GM12873 (cell line): ENCODE measurements at regions not wholly inside any gene's neighbourhood (a gene's known extent, or its start where the extent isn't known, plus 50 kb on each side); places are given as distances from the start of the nearest gene placed in this dataset.

Experiments
- TF ChIP-seq, protein P1 (sequence below): IDR thresholded peaks from 2 replicates; pipeline ENCODE4 v1.5.1; 2012; ENCODE audit warnings: low read depth, mild to moderate bottlenecking, moderate library complexity, low read length, control low read depth; ENCODE audit not compliant: insufficient read depth; ENCODE audit errors: missing control alignments

DNA sequence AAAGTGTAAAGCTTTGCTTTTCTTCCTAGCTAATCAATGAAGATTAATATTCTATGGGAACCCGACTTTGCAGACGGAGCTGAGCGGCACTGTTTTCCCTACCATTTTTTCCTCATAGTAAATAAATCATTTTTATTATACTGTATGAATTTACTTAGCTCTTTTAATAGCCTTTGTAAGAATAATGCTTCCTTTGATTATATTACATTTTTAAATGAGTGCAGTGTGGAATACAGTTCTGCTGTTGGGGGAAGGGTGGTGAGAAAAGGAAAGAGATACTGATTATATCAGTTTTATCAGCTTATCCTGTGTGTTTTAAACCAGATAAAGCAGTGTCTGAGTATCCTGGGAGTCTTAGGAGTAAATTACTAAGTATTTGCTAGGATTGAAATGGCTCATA lies 221.4 kb upstream of the RBFOX1 start:
- TF ChIP-seq, protein P1, sequence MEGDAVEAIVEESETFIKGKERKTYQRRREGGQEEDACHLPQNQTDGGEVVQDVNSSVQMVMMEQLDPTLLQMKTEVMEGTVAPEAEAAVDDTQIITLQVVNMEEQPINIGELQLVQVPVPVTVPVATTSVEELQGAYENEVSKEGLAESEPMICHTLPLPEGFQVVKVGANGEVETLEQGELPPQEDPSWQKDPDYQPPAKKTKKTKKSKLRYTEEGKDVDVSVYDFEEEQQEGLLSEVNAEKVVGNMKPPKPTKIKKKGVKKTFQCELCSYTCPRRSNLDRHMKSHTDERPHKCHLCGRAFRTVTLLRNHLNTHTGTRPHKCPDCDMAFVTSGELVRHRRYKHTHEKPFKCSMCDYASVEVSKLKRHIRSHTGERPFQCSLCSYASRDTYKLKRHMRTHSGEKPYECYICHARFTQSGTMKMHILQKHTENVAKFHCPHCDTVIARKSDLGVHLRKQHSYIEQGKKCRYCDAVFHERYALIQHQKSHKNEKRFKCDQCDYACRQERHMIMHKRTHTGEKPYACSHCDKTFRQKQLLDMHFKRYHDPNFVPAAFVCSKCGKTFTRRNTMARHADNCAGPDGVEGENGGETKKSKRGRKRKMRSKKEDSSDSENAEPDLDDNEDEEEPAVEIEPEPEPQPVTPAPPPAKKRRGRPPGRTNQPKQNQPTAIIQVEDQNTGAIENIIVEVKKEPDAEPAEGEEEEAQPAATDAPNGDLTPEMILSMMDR = no peak

DNA sequence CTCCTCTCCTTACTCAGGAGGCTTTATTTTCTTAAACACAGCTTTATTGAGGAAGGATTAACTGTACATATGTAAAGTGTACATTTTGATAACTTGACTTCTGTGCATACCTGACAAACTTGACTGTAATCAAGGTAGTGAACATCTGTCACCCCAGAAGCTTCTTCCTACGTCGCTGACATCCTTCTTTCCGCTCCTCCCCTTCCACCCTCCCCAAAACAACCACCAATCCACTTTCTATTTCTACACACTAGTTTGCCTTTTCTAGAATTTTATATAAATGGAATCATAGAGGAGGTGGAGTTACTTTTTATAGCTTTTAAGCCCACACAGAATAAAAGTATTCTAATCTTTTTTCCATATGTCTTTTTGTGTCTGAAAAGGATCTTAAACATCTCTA lies 225.2 kb upstream of the RBFOX1 start:
- TF ChIP-seq, protein P1 = no peak

DNA sequence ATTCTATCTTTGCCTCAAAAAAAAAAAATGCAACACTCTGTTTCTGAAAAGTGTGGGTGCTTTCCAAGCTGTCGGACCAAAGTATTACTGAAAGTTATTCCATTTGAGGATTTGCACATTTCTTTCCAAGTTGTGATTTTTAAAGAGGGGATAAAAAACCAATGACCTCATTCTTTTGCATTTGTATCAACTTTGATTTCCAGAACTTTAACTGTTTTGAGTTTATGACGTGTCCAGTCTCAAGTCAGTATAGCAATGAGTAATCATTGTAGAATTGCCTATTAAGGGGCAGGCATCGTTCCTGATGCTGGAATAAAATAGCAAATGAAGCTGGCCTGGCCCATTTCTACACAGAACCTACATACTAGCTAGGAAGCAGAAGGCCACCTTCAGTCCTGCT lies 229.6 kb upstream of the RBFOX1 start:
- TF ChIP-seq, protein P1 = no peak

DNA sequence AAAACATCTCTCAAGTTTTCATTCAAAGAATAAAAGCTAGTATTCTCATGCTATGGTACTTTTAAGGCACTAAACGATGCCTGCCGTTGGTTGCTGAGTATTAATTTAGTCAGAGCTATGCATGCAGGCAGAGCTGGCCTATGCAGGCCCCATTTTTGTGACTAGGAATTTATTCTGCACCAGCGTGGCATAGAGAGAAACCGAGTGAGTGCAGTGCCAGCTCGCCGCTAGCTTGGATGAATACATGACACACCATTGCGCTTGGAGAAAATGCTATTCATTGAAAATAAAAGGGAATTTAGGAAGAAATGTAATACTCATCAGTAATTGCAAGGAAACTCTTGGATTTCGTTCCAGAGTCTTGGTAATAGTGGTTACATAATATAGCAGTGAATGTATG lies 231.6 kb upstream of the RBFOX1 start:
- TF ChIP-seq, protein P1 = no peak

DNA sequence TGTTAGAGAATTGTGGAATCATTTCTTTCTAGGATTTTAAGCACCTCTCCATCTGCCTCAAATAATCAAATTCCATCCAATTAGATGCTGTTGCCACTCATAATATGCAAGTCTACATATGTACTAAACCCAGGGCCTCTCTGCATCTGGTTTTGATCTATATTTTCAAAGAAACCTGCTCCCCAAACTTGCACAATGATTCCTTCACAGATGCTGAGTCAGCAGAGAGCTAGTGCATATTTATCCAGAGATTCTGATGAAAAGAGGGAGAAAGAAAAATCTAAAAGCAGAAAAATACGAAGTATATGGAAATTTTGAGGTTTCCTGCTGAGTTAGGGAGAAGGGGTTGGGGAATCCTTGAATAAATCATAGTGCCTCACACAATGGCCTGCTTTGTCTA lies 235.1 kb upstream of the RBFOX1 start:
- TF ChIP-seq, protein P1 = no peak

DNA sequence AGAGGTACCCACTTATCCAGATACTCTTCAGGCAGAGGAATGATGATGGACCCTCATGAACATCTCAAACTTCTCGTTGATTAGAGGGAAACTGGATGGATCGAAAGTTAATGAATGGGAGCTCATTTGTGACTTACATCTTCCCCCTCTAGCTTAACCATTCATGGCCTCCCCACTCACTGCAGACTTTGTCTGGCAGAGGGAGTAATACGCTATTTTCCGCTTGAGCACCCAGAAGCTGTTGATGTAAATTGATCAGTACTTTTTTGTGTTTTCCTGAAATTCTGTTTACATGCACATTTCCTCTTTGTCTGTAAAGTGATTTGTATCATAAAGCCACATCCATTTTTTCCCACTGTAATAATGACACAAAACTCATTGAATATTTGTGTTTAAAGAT lies 239.1 kb upstream of the RBFOX1 start:
- TF ChIP-seq, protein P1 = no peak

DNA sequence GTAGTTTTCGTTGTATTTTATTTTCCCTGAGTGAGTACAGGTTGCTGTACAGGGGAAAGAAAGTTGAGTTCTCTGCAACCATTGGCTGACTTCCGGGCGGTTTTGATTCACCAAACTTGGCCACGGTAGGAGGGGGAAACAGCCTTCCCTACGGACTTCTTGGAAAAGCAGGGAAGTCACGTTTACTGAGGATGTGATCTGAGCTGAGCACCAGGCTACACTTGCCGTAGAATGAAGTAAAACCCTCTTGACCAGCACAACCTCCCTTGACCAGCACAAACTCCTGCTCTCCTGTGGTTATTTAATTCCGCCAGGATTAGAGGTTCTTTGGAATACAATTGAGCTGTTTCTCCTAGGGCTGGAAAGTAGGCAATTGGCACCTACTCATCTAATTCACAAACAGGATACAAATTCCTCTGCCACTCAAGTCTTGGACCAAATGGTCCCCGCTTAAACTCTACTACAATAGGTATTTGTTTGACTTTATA lies 242.0 kb upstream of the RBFOX1 start:
- TF ChIP-seq, protein P1 = no peak
